Liver (tissue), 3 donors: ENCODE measurements at regions not wholly inside any gene's neighbourhood (a gene's known extent, or its start where the extent isn't known, plus 50 kb on each side); places are given as distances from the start of the nearest gene placed in this dataset.

ENCODE experiments used
- CTCF ChIP-seq: fragments of 150-350 bp; IDR thresholded peaks from 2 replicates; pipeline ENCODE4 v1.5.1; 2017; ENCODE audit warnings: improper control_type of control experiment, low read depth, low read length; ENCODE audit not compliant: missing input control
- EGR1 ChIP-seq, 2 donors: IDR thresholded peaks; 2 replicates each; pipeline ENCODE4 v1.6.1; 2016 to 2018; ENCODE audit warnings: antibody characterized with exemption in 2 of 2, low read depth in 2 of 2
- GABPA ChIP-seq, 2 donors: IDR thresholded peaks in 1 of 2; conservative IDR thresholded peaks in 1 of 2; 2 replicates each; pipeline ENCODE4 v1.6.1; 2016; ENCODE audit warnings: antibody characterized with exemption in 2 of 2, mild to moderate bottlenecking in 1 of 2, moderate library complexity in 1 of 2
- JUND ChIP-seq, 2 donors: IDR thresholded peaks; 2 replicates each; pipeline ENCODE4 v1.6.1; 2016; ENCODE audit warnings: antibody characterized with exemption in 2 of 2
- RAD21 ChIP-seq, 2 donors: IDR thresholded peaks; 2 replicates each; pipeline ENCODE4 v1.6.1; 2016; ENCODE audit warnings: antibody characterized with exemption in 2 of 2, mild to moderate bottlenecking in 2 of 2
- SP1 ChIP-seq: IDR thresholded peaks from 2 replicates; pipeline ENCODE4 v1.6.1; 2018; ENCODE audit warnings: antibody characterized with exemption, mild to moderate bottlenecking
- YY1 ChIP-seq: IDR thresholded peaks from 2 replicates; pipeline ENCODE4 v1.6.1; 2016; ENCODE audit warnings: antibody characterized with exemption, mild to moderate bottlenecking
- TF ChIP-seq, protein P1 (sequence below): IDR thresholded peaks from 2 replicates; pipeline ENCODE4 v1.6.1; 2016; ENCODE audit warnings: antibody characterized with exemption, mild to moderate bottlenecking
- TF ChIP-seq, protein P2 (sequence below): IDR thresholded peaks from 2 replicates; pipeline ENCODE4 v1.6.1; 2016; ENCODE audit warnings: antibody characterized with exemption
- donor health status: healthy.
- donor health status: healthy.

GRCh38 chr2:194700726-194701125 lies 956.3 kb upstream of the SLC39A10 start:
- TF ChIP-seq YY1 (no peak), CTCF (no peak), EGR1 (IDR thresholded peaks at IDR 0.05; ENCODE audit: low read depth in 2 of 2) (no peak), RAD21 (IDR thresholded peaks at IDR 0.05) (no peak), SP1 (no peak), GABPA (IDR thresholded peaks at IDR 0.05 in 1 of 2, conservative IDR thresholded peaks at IDR 0.05 in 1 of 2) (no peak), JUND (IDR thresholded peaks at IDR 0.05) (no peak)
- TF ChIP-seq, protein P1, sequence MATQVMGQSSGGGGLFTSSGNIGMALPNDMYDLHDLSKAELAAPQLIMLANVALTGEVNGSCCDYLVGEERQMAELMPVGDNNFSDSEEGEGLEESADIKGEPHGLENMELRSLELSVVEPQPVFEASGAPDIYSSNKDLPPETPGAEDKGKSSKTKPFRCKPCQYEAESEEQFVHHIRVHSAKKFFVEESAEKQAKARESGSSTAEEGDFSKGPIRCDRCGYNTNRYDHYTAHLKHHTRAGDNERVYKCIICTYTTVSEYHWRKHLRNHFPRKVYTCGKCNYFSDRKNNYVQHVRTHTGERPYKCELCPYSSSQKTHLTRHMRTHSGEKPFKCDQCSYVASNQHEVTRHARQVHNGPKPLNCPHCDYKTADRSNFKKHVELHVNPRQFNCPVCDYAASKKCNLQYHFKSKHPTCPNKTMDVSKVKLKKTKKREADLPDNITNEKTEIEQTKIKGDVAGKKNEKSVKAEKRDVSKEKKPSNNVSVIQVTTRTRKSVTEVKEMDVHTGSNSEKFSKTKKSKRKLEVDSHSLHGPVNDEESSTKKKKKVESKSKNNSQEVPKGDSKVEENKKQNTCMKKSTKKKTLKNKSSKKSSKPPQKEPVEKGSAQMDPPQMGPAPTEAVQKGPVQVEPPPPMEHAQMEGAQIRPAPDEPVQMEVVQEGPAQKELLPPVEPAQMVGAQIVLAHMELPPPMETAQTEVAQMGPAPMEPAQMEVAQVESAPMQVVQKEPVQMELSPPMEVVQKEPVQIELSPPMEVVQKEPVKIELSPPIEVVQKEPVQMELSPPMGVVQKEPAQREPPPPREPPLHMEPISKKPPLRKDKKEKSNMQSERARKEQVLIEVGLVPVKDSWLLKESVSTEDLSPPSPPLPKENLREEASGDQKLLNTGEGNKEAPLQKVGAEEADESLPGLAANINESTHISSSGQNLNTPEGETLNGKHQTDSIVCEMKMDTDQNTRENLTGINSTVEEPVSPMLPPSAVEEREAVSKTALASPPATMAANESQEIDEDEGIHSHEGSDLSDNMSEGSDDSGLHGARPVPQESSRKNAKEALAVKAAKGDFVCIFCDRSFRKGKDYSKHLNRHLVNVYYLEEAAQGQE: no peak
- TF ChIP-seq, protein P2, sequence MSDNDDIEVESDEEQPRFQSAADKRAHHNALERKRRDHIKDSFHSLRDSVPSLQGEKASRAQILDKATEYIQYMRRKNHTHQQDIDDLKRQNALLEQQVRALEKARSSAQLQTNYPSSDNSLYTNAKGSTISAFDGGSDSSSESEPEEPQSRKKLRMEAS: no peak
